ENCODE measurements at regions not wholly inside any gene's neighbourhood (a gene's known extent, or its start where the extent isn't known, plus 50 kb on each side); places are given as distances from the start of the nearest gene placed in this dataset.

DNA sequence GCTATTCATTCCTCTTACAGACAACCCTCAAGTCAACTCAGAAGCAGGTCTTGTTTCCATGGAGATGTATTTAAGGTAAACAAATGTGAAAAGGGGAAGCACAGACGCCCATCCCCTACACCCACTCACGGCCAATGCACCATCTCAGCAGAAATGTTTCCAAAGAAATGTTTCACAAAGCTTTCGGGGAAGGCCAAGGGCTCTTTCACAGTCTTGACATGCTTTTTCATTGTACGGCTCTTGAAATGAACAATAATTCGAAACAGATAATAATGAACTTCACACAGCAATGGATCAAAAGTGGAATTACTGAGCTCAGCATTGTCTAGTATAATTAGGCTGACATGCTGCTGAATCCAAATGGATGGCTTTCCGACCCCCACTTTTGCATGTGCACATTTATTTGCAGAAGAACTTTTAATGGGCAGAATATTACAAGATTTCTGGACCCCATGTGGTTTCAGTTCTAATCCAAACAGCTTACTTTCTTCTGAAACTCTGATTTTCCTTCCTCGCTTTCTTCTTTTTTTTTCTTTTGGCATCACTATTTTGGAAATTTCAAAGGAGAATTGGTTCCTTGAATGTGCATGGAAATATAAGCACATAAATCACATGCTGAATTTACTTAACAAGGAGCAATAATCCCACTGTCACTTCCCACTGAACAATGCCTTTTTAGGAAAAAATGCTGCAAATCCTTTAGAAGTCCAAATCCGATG, 160.9 kb downstream of the SMIM20 start:
- DNase-seq, result no peak

DNA sequence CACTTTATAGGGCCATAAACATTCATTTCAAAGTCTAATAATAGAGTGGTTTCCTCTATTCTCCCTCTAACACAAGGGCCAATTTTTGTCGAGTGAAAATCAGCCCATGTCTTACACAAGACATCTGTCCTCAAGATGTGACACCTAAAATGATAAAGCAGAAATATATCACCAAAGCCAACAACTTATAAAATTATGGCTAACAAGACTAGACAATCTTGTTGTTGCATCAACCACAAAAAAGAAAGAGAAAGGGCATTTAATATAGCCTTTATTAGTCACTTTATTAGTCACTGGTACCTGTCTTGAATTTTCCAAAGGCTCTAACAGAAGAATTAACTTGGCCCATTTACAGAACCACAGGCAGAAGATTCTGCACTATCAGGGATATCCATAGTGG, 161.6 kb downstream of the SMIM20 start:
- no peak for DNase-seq

- DNase-seq, result no peak
Observed at GRCh38 chr4:26076000-26076587, 162.1 kb downstream of the SMIM20 start.

DNA sequence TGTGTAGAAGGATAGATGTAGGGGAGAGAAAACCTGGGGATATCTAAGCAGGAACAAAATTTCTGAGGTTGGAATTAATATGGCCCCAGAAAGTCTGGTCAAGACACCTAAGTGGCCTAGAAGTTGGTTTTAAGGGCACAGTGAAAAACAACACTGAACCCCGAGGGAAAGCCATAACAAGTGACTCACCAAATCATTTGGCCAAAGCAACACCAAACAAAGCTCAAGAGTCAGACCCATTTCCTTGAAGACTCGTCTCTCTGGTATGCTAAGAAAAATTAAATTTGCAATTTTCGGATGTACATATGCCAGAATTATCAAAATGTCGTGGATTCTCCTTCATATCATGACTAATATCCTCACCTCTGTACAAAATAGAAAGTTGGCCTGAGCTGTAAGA, 162.9 kb downstream of the SMIM20 start:
- DNase-seq, result no peak

DNA sequence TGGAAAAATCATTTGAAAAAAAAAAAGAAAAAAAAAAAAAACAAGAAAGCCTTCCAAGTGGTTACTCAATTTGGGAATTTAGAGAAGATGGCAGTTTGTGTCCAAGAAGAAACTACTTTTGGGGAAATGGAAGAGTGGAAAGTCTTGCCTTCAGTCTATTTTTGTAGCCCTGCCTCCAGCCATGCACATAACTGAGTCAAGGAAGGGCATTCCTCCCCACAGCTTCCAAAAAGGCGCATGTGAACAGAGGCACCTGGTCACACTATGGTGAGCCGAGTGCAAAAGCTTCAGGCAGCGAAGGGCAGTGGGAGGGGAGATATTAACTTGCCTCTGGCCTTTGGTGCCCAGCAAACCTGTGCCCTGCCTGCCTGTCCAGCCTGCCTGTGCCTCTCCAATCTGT, 163.7 kb downstream of the SMIM20 start:
- DNase-seq, result no peak

GRCh38 chr4:26080870-26081628, 167.0 kb downstream of the SMIM20 start:
- no peak for DNase-seq

- DNase-seq, result peak; percentile 47
Observed at GRCh38 chr4:26081795-26082498, 167.9 kb downstream of the SMIM20 start.

GRCh38 chr4:26082565-26082964, 168.5 kb downstream of the SMIM20 start:
- no peak for DNase-seq

DNA sequence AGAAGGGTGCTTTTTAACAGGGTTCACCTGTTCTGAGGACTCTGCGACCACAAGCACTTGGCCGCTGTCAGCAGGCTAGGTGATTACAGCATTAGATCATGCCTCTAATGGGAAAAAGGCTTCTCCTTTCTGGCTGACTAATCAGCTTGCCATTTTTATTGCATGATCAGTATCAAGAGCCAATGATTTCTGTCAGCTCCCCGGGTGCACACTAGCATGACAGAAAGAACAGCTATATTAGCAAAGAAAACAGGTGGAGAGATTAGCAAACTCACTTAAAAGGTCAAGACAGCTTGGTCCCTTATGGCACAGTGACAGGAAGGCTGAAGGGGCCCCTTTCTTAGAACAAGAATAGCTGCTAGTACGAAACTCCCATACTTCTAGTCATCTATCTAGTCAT, 170.0 kb downstream of the SMIM20 start:
- peak; percentile 82 for DNase-seq

- no peak for DNase-seq
Observed at GRCh38 chr4:26084414-26084813, 170.4 kb downstream of the SMIM20 start.

- DNase-seq, result no peak
Observed at GRCh38 chr4:26085551-26085950, 171.5 kb downstream of the SMIM20 start.

DNA sequence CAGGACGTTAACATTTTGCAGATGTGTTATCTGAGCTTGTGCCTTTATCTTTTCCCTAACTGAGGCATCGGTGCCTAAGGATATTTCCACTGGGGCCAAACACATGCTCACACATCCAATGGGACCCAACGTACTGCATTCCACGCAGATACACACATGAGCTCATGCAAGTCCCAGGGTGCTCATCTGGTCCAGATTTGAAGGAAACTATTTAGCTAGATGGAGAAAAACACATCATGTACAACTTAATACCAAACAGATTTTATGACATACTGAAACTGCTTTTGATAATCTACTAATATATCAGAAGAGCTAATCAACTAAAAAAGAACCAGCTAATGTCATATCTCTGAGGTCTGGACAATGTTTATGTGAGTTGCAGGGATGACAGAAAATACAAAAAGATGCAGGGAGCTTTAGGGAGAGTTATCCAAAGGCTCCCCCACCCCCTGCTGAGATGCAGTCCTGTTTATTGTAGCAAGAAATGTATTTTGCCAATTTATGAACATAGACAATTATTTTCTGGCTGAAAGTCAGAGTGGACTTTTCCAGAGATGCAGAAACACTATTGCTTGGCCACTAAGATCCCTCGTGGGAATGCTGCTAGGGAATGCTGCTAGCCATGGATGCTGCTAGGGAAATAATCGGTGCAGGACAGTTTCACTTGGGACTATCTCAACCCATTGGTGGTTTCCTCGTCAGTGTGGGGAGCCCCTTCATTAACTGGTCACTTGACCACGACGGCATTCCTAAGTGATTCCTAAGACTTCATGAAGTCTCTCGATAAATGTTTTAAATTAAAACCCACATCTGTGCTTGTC, 172.8 kb downstream of the SMIM20 start:
- DNase-seq, result no peak

DNA sequence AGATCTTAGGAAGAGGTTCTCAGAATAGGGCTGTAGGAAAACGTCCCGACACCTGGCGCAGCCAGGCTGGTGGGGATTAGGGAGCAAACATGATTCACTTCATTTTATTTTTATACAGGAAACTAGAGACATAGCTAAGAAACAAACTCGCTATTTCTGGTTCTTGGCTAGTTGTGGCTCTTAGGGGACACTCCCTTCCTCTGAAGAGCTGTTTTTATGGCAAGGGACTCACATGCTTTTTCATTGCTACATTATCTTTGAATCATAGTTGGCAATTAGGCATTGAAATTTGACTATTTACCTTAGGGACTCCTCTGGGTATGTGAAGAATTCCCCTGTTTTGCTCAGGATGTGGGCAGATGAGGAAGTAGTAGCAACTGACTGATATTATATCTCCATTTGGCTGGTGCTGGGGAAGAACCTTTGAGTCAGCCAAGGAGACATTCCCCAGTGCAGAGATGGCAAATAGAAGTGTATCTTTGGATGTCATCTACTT, 174.5 kb downstream of the SMIM20 start:
- DNase-seq, result no peak

GRCh38 chr4:26093551-26093950, 179.5 kb downstream of the SMIM20 start:
- DNase-seq, result no peak

DNA sequence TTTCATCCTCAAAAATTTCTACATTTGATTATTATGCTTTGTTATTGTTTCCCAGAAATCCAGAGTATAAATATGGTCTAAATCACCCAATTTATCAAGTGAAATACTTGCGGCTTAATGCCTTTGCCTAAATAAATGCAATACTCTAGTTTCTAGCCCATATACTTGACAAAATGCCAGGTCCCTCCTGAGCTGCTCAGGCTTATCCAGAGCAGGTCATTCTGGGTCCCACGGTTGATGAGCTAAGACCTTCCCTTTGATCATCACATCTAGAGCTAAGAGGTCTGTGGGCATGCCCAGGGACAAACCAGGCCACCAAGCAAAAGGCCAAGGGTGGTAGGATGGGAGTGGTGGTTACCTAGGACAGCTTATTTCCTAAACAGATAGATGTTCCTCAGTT, 180.1 kb downstream of the SMIM20 start:
- no peak for DNase-seq

DNA sequence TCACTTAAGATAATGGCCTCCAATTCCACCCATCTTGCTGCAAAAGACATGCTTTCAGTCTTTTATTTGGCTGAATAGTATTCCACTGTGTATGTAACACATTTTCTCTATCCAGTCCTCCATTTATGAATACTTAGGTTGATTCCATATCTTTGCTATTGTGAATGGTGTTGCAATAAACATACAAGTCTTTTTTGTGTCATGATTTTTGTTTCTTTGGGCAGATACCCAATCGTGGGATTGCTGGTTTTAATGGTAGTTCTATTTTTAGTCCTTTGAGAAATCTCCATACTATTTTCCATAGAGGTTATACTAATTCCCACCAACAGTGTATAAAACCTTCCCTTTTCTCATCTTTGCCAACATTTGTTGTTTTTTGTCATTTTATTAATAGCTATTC, 180.9 kb downstream of the SMIM20 start:
- DNase-seq, result no peak

GRCh38 chr4:26099967-26100366, 185.9 kb downstream of the SMIM20 start:
- DNase-seq, result no peak

- no peak for DNase-seq
Observed at GRCh38 chr4:26101011-26101410, 187.0 kb downstream of the SMIM20 start.

DNA sequence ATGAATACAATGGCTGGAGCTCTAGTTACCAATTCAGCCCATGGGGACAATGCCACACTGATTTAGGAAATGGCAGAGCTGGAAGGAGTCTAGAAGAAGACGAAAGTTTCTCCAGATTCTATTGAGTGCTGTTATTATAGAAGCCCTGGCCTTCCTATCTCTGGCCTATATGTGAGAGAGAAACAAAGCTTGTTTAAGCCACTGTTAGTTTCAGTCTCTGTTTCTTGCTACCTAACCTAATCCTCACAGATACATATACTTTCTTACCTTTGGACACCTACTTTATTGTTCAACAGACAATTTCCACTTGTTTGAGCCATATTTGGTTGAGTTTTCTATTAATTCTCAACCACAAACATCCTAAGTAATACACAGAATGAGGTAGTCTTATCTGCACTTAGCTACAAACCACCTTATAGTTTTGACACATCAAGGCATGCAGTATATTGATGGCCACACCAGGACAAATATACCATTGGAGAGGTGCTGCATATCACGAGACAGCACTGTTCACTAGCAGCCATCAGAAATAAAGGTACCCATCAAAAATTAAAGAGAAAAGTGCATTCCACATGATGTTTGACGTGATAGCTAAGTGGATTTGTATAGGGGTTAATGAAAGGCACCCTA, 190.2 kb downstream of the SMIM20 start:
- no peak for DNase-seq

DNA sequence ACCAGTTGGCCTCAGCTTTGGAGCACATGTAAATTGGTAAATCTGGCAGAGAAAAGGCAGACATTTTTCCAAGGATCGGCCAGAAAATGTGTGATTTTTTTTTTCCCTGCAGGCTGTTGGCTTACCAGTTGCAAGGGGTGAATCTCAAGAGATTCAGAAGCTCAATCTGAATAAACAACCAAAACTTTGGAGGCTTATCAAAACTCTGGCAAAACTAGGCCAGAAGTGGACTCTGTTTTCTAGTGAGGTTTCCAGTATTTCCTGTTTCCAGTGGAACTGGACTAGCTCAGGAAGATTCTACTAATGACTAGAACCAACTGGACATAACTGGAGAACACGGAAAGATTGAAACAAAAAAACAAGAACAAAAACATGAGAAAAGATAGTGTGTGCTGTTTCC, 191.3 kb downstream of the SMIM20 start:
- no peak for DNase-seq

- DNase-seq, result no peak
Observed at GRCh38 chr4:26105815-26106699, 192.0 kb downstream of the SMIM20 start.
